PFSK-1 (cell line): ENCODE measurements at regions not wholly inside any gene's neighbourhood (a gene's known extent, or its start where the extent isn't known, plus 50 kb on each side); places are given as distances from the start of the nearest gene placed in this dataset.

Experiments used
- FOXP2 ChIP-seq: optimal IDR thresholded peaks from 2 replicates; pipeline ENCODE3; 2011; ENCODE audit warnings: borderline replicate concordance, control low read depth, inconsistent platforms; ENCODE audit not compliant: insufficient read depth; ENCODE audit errors: extremely low read length, extremely low read depth
- POLR2AphosphoS5 ChIP-seq: IDR thresholded peaks from 2 replicates; pipeline ENCODE4 v1.6.1; 2012; ENCODE audit warnings: low read depth, mild to moderate bottlenecking, control low read depth, low read length, moderate library complexity
- SIN3A ChIP-seq: IDR thresholded peaks from 2 replicates; pipeline ENCODE4 v1.6.1; 2012; ENCODE audit warnings: mild to moderate bottlenecking, low read length, moderate library complexity, borderline replicate concordance; ENCODE audit not compliant: insufficient read depth
- TF ChIP-seq, protein P1 (sequence below), 2 experiments: IDR thresholded peaks; 2 replicates each; pipeline versions ENCODE4 v1.6.1 to v1.8.0; 2011 to 2012; ENCODE audit warnings: low read depth in 2 of 2, low read length in 2 of 2, control low read depth in 1 of 2, inconsistent platforms in 1 of 2, mild to moderate bottlenecking in 1 of 2, moderate library complexity in 1 of 2; ENCODE audit not compliant: insufficient read depth in 1 of 2

DNA sequence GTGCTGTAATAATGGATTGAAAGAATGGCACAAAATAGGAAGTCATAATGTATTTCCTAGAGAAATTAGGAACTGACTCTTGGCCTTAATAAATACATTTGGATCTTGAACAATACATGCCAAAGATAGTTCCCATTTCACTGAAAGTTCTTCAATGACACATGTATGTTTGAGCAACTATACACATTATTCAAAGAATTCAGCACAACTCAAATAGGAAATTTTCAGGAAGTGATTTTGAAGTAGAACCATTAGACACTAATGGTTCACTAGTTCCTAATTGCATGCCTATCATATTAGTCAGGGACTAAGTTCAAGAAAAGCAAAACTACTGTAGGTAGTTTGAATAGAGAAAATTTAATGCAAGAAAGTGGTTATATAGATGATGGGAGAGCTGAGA, 404.7 kb downstream of the LMO4 start:
- TF ChIP-seq, protein P1, sequence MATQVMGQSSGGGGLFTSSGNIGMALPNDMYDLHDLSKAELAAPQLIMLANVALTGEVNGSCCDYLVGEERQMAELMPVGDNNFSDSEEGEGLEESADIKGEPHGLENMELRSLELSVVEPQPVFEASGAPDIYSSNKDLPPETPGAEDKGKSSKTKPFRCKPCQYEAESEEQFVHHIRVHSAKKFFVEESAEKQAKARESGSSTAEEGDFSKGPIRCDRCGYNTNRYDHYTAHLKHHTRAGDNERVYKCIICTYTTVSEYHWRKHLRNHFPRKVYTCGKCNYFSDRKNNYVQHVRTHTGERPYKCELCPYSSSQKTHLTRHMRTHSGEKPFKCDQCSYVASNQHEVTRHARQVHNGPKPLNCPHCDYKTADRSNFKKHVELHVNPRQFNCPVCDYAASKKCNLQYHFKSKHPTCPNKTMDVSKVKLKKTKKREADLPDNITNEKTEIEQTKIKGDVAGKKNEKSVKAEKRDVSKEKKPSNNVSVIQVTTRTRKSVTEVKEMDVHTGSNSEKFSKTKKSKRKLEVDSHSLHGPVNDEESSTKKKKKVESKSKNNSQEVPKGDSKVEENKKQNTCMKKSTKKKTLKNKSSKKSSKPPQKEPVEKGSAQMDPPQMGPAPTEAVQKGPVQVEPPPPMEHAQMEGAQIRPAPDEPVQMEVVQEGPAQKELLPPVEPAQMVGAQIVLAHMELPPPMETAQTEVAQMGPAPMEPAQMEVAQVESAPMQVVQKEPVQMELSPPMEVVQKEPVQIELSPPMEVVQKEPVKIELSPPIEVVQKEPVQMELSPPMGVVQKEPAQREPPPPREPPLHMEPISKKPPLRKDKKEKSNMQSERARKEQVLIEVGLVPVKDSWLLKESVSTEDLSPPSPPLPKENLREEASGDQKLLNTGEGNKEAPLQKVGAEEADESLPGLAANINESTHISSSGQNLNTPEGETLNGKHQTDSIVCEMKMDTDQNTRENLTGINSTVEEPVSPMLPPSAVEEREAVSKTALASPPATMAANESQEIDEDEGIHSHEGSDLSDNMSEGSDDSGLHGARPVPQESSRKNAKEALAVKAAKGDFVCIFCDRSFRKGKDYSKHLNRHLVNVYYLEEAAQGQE (IDR thresholded peaks at IDR 0.05; ENCODE audit: insufficient read depth in 1 of 2, low read depth in 2 of 2, low read length in 2 of 2): no peak
- TF ChIP-seq FOXP2: no peak
- no peak for TF ChIP-seq POLR2AphosphoS5
- TF ChIP-seq SIN3A: no peak
